Fibroblast of peridontal ligament (primary cell): ENCODE measurements at regions not wholly inside any gene's neighbourhood (a gene's known extent, or its start where the extent isn't known, plus 50 kb on each side); places are given as distances from the start of the nearest gene placed in this dataset.
A peak's percentile ranks its signal among the peaks of the same experiment; 100 is the strongest.

ENCODE experiments used
- DNase-seq: peaks from one replicate; pipeline ENCODE4 v3.0.0-alpha.2; 2010; ENCODE audit errors: extremely low read depth

DNA sequence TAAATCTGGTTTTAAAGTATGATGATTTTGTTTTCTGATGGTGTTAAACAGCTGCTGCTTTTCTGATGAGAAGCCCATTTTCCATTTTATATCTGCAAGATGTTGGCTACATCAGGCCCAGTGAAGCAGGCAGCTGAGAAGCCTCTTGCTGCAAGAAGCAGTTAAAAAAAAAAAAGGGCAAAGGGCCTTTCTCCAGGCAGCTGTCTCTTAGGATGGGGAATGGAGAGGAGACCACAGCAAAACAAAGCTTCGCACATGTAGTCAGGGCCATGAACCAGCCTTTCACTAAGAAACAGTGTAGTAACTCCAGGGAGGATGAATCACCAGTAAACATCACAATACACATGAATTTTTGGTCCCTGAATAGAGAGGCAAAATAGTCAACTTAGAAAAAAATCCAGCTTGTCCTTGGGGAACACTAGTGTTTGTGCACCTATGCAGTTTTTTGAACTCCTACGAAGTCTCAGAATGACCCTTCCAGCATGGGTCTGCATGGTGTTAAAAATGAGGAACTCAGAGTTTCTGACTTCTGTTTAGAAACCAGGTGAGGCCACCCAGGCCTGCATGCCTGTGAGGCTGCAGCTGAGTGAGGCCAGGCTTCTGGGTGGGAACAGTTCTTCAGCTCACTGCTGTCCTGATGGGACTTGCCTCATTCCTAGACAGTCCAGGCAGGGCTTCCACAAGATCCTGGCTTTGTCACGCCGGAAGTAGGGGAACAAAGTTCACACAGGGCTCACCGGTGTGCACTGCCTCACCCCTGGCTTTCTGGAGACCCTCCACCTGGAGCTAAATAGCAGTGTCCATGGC, 518.7 kb downstream of the MCTP2 start:
- no peak for DNase-seq

DNA sequence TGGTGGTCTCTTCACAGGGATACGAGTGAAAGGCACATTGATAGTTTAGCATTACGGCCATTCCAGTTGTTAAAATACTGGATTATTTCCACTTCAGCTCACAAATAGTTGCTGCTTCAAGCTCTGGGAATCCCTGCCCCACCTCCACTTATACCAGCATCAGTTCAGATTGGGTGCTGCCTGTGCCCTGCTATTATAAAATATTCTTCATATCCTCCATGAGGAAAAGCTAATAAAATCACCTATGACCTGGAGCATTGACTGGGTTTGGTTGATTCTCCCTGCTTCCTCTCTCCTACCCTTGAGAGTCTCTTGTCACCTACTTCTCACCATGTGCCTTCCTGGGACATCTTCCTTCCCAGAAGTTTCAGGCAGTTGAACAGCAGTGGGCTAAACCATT, 529.0 kb downstream of the MCTP2 start:
- DNase-seq, result no peak

DNA sequence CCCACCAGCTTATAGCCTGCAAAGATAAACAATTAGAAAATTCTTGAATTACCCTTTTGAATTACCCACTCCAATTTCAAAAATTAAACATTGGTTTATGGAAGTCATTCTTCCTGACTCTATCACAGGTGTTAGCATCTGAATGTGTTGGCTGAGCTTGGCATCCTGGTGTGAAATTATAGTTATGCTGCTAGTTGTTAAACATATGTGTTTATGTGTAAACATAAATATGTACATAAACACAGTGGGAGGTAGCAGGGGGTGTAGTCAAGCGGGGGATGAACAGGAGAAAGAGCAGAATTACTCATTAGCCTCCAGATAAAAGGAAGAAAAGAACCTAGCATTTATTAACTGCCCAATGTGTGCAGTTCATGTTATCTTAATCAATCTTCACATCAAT, 530.2 kb downstream of the MCTP2 start:
- DNase-seq, result no peak

DNA sequence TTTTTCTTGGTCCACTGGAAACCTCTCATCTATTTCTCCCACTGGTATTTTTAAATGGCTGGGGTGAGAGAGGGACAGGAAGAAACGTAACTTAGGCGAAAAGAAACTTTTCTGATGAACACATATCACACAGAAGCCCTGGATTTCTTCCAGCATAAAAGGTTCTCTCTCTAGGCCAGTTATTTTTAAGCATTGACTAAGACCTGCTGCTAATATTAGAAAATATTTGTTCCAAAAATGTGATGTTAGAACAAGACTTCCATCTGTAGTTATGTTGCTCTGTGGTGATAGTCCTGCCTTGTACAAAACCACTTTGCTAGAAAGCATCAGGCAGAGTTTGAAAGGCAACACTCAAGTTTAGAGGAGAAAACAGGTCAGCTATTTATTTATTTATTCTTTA, 537.7 kb downstream of the MCTP2 start:
- no peak for DNase-seq

DNA sequence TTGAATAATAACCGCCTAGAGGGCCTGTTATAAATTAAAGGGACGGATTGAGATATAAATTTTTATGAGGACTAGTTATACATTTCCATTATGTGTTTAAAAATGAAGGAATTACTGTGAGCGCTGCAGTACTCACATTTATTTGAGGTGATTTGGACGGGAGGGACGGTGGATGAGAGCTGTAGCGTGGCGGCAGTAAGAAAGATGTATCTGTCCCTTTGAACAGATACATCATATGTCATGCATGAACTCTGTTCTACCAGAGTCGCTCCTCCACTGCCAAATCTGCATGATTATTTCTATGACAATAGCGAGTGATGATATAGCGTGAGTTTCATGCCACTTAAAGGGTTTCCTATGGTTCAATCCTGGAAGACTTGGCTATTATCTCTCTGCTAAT, 538.8 kb downstream of the MCTP2 start:
- no peak for DNase-seq

DNA sequence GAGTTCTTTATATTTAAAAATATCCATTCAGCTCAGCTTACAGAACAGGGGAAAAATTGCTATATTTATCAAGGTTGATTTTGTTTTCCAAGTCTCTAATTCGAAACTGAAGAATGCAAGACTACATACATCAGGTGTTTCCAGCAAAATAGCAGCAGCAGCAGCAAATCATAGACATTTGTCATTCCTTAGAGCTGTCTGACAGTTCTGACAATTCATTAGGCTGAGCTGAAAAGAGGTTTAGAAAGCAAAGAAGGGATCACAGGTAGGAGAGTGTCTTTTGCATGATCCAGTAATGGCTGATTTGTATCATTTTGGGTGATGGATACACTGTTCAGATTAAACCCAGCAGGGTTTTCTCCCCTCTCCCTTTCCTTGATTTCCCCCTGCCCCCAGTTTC, 545.7 kb downstream of the MCTP2 start:
- DNase-seq, result no peak

DNA sequence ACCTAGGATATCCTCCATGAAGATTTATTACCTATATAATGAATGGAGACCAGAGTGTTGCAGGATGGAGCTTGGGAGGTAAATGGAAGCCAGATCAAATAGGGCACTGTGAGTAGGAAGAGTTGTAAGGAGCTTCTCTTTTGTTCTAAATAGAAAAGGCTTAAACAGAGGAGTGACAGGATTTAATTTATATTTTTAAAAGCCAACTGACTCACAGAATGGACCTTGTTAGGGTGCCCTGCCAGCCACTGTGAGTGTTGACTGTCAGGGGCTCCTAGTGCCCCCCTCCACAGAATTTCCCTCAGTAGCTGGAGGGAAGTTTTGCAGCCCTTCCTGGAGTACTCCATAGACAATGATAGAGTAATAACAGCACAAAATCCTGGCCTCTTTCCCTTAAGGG, 547.5 kb downstream of the MCTP2 start:
- no peak for DNase-seq

DNA sequence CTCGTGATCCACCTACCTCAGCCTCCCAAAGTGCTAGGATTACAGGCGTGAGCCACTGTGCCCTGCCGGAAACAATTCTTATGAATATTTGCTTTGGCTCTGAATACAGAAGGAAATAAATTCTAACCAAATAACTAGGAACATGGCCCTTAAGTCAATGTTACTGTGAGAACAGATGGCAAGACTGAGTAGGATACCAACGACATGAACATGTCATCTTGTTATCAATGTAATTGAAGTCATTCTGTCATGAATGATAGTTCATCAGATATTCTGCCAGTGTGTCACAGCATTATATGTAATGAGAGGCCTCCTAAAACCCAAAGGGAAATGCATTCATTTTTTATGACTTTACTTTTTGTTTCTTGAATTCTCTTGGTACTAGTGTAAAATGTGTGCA, 548.8 kb downstream of the MCTP2 start:
- DNase-seq, result no peak

DNA sequence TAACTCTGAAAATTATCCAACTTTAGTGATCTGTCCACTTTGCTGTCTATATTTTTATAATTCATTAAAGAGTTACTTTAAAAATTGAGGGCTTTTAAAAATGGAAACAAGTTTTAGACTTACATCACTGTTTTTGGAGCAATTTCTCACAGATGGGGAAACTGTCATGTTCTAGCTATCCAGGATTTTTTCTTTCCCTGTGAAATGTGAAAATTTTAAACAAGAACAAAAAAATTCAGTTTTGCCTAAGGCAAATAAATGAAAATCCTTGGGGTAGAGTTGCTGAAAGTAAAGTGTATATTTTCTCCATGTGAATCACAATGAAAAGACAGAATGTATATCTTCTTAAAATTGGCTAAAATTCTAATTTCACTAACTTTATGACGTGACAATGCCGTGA, 553.7 kb downstream of the MCTP2 start:
- DNase-seq, result no peak

DNA sequence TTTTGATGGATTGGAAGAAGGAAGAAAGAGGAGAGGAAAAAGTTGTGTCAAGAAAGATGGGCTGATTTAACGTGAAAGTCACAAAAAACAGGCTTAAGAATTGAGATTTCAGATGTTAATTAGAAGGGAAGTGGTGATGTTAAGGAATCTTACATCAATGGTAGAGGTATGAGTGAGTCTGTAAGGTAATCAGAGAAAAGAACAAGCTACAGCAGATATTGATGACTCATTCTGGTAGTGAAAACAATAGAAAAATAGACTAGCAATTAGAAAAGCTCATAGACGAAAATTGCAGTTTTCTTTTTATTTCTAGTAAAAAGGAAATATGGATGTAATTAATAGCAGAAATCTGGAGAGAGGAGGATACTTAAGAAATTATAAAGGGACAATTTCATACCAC, 559.6 kb downstream of the MCTP2 start:
- DNase-seq, result no peak

DNA sequence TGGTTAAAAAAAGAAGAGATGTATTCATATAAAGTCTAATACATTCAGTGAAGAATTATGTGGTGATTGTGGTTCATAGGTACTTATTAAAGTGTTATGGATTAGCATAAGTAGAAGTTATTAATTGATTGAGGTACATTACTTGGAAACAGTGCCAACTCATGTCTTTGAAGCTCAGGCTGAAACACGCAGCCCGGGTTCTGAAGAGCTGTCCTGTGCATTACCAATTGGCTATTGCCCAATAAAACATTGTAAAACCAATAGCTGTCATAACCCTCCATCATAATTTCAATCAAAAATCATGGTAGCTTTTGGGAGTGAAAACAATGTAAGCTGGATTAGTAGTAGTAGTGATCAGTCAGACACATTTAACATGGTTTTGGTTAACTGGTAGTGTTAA, 560.1 kb downstream of the MCTP2 start:
- no peak for DNase-seq

DNA sequence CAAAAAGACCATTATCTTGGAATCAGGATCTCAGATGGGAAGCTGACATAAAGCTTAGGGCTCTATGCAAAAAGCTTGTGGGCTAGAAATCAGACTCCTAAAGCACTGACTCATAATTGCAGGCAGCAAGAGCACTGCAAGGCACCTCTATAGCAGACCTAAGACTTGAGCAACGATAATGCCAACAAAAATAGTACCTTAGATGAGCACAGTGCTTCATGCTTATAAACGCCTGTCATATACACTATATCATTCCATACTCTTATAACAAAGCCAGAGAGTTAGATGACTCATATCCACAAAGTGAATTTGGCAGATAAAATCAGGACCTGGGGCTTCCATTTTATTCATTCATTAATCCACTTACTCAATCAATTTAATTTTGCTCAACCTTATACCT, 560.8 kb downstream of the MCTP2 start:
- DNase-seq, result peak; percentile 4

DNA sequence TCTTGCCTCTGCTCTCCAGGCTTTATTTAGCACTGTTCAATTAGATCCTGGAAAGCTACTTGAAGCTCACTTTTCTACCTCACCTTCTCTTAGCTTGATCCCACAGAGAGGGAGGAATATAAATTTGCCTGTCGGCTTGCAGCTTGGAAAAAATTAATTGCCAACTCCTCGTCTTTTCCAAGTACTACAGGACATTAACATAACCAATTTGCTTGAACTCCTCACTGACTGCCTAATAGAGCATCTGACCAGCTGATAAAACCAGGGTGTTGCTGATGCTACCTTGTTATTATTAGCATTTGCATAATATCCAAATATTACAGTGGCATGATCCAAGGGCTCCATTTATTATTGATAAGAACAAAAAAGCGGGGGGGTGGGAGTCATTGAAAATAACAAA, 561.8 kb downstream of the MCTP2 start:
- no peak for DNase-seq

DNA sequence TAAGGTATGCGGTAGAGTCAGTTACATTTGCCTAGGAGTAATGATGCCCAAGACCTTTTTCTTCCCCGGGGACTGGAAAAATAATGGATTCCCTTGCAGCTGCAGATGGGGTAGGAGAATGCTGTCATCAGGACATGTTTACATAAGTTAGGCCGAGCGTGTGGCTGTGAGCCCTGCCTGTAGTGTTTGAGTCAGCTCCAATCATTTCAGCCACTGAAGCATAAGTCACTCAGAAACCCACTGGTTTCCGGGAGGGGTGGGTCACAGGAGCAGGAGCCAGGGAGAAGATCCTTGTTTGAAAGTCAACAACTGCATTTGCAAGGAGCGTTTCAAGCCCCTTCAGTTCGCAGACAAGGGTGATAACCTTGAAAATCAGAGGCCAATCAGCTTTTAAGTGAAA, 562.3 kb downstream of the MCTP2 start:
- DNase-seq, result peak; percentile 8

DNA sequence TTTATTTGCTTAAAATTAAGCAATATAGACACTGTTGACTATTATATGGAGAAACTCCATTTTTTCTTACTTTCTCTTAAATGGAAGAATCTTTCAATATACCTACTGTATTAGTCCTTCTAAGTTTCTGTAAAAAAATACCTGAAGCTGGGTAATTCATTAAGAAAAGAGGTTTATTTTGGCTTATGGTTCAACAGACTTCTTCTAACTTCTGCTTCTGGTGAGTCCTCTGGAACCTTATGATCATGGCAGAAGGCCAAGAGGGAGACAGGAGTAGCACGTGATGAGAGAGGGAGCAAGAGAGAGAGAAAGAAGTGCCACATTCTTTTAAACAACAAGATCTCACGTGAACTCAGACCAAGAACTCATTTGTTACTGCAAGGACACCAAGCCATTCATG, 573.3 kb downstream of the MCTP2 start:
- DNase-seq, result no peak

DNA sequence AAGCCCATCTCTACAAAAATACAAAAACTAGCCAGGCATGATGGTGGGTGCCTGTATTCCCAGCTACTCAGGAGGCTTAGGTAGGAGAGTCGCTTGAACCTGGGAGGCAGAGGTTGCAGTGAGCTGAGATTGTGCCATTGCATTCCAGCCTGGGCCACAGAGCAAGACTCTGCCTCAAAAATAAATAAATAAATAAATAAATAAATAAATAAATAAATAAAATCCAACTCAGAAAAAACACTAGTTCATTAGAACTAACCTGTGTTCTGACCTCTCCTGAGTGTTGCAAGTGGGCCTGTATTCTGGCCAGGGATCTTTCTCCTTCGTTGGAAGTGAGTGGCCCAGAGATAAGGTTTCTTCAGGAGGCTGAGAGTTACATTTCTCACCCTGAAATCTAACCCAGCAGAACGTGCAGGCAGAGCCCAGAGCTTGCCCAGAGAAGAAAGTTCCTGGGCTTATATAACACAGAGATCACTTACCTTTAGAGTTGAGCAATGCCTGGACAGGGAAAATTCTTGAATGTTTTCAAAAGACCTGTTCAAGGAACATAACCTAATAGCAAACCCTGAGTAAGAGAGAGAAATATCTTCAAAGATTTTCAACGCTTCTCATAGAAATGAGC, 583.9 kb downstream of the MCTP2 start:
- DNase-seq, result no peak

DNA sequence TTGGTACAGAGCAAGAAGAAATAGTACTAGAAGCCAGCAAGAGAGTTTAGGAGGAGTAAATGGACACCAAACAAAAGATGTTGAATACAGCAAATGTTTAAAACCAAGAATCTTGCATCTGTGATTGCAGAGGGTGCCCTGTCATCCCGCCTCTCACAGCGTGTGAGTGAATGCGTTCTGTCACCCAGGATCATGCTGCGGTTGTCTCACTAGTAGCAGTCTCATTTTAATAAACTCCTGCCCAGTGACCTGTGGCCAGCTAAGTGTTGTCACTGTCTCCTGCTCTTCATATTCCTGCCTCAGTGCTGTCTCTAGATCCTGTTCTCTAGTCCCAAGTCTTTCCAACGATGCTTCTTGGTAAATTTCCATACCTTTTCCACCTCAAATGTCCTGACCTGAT, 584.6 kb downstream of the MCTP2 start:
- DNase-seq, result no peak

DNA sequence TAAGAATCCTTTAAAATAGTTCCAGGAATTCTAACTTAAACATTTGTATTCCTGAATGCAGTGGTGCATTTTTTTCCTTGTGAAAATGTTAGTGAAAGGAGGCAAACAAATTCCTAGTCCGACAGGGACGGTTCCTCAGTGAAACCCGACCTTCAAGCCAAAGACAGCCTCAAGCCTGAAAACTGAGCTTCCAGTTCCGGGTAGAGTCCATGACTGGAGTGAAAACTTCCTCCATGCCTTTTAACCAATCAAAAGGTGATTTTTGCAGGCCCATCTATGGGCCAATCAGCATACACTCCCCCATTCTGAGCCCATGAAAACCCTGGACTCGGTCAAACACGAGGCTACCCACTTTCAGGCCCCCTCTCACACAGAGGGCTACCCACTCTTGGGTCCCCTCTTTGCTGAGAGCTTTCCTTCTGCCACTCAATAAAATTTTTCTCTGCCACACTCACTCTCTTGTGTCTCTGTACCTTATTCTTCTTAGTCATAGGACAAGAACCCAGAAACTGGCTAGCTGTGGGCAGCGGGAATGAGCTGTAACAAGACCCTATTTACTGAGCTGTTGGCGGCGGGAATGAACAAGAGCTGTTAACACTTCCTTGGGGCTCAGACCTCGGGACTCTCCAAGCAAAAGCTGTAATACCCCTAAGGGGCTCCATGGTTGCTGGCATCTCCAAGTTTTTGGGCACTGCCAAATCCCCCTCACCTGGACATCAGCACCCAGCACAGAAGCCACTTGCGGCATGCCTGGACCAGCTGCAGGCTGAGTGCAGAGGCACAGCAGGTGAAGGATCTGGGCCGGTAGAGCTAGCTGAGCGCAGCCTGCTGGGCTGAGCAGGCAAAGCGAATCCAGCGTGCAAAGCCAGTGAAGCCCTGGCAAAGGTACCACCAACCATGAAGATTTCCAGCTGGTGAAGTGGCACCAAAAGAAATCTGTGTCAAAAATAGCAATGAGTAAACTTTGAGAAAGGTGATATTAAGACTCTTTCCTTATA, 598.8 kb downstream of the MCTP2 start:
- DNase-seq, result no peak

DNA sequence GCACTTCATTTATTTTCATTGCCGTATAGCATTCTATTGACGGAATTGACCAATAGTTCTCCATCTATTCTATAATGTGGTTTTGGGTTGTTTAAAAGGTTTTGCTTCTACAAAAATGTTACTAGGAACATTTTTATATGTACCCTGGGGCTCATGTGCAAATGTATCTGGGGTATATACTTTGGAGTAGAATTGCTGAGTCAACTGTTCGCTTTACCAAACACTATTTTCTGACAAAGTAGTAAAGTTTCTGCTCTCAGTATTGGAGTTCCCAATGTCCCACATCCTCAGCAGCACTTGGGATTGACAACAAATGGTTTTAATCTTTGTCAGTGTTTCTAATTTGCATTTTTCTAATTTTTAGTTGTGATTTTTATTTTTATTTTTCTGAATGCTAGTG, 602.6 kb downstream of the MCTP2 start:
- DNase-seq, result no peak

DNA sequence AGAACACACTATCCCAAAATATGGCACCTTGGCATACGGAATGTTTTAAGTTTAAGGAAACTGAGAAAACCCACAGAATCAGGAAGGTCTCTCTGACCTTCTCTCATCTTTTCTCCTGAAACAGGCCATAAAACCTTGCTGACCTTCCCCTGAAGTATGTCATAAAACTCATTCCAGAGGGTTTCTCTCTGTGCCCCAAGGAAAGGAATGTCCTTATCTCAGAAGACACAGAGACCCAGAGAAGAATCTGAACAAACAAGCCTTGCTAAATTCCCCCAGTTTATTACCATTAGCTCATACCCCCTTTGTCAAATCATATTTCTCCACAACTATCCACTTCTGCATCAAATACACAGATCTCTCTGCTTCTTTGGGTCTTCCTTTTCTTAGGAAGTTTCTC, 603.1 kb downstream of the MCTP2 start:
- no peak for DNase-seq

DNA sequence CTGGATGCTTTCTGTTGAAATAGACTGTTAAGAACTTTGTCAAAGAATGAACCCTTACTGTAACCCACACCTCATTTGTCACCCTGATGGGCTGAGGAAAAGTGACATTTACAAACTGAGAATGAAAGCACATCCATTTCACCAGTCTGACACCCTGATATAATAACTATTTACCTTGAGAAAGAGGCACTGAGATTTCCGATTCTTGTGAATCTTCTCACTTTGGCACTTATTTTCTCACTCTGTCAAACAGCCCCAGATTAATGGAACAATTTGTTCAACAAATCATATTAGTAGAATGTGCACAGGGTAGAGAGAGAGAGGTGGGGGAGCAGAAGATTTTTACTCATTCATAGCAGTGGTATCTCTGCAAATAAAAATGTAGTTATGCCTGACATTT, 606.9 kb downstream of the MCTP2 start:
- DNase-seq, result no peak
